Testis (tissue), 2 donors: ENCODE measurements at regions not wholly inside any gene's neighbourhood (a gene's known extent, or its start where the extent isn't known, plus 50 kb on each side); places are given as distances from the start of the nearest gene placed in this dataset.
A peak's percentile ranks its signal among the peaks of the same experiment; 100 is the strongest.

ENCODE experiments used
- DNase-seq: peaks from one replicate; pipeline ENCODE4 v3.0.0-alpha.2; 2019
- H3K27ac ChIP-seq, 2 donors: fragments of 200-600 bp; sonication (generic); one replicate each; pipeline ENCODE4 v1.5.1; 2019
- H3K27me3 ChIP-seq: fragments of 200-600 bp; sonication (generic); one replicate; pipeline ENCODE4 v1.5.1; 2019
- H3K36me3 ChIP-seq: fragments of 200-600 bp; sonication (generic); one replicate; pipeline ENCODE4 v1.5.1; 2017; ENCODE audit warnings: low read depth; ENCODE audit errors: missing control alignments
- H3K4me1 ChIP-seq: fragments of 200-600 bp; sonication (generic); one replicate; pipeline ENCODE4 v1.5.1; 2019
- H3K4me3 ChIP-seq, 2 donors: fragments of 200-600 bp; sonication (generic); one replicate each; pipeline ENCODE4 v1.5.1; 2017 to 2019
- H3K9me3 ChIP-seq: fragments of 200-600 bp; sonication (generic); one replicate; pipeline ENCODE4 v1.5.1; 2017
- POLR2A ChIP-seq: fragments of 450-650 bp; IDR thresholded peaks from one replicate; pipeline ENCODE4 v1.6.1; 2017; ENCODE audit warnings: antibody characterized with exemption, mild to moderate bottlenecking, moderate library complexity
- WGBS, 2 donors: methylation state at CpG; one replicate each; pipeline ENCODE4 v1.1.5; 2018; 5-methylcytosine and 5-hydroxymethylcytosine counted together
- intact Hi-C: fragments of 100-400 bp; cut with DNase I; formaldehyde crosslinking; loops from one replicate; pipeline ENCODE4 v1.15.1; 2023; ENCODE audit warnings: low total_unique reads
- TF ChIP-seq, protein P1 (sequence below), 3 experiments: fragments of 450-650 bp in 2 of 3; fragments of 200-600 bp in 1 of 3; sonication (generic) in 1 of 3; IDR thresholded peaks; one replicate each; pipeline ENCODE4 v1.5.1; 2016 to 2019; ENCODE audit warnings: antibody characterized with exemption in 3 of 3, mild to moderate bottlenecking in 2 of 3, moderate library complexity in 1 of 3

DNA sequence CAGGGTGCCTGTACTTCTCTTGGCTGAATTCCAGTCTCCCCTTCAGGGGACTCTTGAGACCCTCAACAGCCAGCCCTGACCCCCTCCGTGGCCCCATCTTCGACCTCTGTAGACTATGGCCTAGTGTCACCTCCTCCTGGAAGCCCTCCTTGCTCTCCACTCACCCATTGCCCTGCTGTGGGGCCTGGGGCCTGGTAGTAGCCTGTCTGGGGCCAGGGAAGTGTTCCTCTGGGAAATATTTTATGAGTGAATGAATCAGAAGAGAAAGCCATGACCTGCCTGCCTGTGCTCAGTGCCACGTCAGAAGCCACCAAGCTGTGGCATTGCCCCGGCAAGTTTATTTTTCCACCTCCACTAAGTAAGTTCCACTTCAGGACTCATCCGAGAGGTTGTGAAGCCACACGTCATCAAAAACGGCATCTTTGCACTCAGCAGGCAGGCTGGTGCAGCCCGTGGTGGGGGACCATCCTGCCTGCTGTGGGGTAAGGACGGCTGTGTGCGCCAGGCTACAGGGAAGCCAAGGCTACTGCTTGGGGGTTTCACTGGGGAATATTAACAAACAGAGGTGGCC is 59.6 kb upstream of the PPARA start:
- peaks cover 90% of the 10 kb centered on the region for H3K4me1 ChIP-seq
- no peaks in the 10 kb centered on the region for H3K27me3 ChIP-seq
- no peak for DNase-seq
- no peak overlapping the region for H3K4me3 ChIP-seq
- H3K27ac ChIP-seq, result peak overlapping the region; percentile 97 to 98
- H3K9me3 ChIP-seq, result no peaks in the 10 kb centered on the region
- 51 to 57% methylated on average over 10 of the region's 10 CpGs for WGBS, 2 donors
- no peak for TF ChIP-seq POLR2A
- TF ChIP-seq, protein P1, sequence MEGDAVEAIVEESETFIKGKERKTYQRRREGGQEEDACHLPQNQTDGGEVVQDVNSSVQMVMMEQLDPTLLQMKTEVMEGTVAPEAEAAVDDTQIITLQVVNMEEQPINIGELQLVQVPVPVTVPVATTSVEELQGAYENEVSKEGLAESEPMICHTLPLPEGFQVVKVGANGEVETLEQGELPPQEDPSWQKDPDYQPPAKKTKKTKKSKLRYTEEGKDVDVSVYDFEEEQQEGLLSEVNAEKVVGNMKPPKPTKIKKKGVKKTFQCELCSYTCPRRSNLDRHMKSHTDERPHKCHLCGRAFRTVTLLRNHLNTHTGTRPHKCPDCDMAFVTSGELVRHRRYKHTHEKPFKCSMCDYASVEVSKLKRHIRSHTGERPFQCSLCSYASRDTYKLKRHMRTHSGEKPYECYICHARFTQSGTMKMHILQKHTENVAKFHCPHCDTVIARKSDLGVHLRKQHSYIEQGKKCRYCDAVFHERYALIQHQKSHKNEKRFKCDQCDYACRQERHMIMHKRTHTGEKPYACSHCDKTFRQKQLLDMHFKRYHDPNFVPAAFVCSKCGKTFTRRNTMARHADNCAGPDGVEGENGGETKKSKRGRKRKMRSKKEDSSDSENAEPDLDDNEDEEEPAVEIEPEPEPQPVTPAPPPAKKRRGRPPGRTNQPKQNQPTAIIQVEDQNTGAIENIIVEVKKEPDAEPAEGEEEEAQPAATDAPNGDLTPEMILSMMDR (IDR thresholded peaks at IDR 0.05), result no peak
- no peaks in the 10 kb centered on the region for H3K36me3 ChIP-seq
- intact Hi-C loops, result no loop called here

DNA sequence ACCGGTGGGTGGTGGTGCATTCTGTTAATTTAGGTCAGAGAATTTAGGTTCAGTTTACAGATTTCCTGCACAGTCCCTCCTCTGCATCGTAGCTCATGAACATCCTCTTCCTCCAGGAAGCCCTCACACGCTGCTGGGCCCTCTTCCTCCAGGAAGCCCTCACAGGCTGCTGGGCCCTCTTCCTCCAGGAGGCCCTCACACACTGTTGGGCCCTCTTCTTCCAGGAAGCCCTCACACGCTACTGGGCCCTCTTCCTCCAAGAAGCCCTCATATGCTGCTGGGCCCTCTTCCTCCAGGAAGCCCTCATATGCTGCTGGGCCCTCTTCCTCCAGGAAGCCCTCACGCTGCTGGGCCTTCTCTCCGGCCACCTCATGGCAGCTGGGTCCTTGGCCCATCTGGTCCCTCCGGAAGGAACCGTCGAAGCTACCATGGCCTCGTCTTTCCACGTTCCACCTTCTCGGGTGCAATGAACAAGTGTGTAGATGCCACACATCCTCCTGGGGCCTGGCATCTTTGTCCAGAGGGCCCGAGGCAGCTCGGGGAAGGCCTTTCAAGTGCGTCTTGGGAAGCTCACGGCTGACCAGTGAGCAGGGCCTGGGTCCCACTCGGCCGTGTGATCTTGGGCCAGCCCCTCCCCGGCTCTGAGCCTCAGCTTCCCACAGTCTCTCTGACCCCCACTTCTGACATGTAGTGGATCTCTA is 58.9 kb upstream of the PPARA start:
- H3K4me3 ChIP-seq, result no peak overlapping the region
- WGBS, 2 donors, result 56% methylated on average over 18 to 19 of the region's 19 CpGs
- H3K9me3 ChIP-seq, result no peaks in the 10 kb centered on the region
- TF ChIP-seq, protein P1 (IDR thresholded peaks at IDR 0.05), result no peak
- no peak for TF ChIP-seq POLR2A
- no peak for DNase-seq
- H3K4me1 ChIP-seq, result peaks cover 84% of the 10 kb centered on the region
- no peaks in the 10 kb centered on the region for H3K36me3 ChIP-seq
- intact Hi-C loops, result no loop called here
- H3K27ac ChIP-seq, result peak overlapping the region; percentile 97 to 98
- H3K27me3 ChIP-seq, result no peaks in the 10 kb centered on the region

DNA sequence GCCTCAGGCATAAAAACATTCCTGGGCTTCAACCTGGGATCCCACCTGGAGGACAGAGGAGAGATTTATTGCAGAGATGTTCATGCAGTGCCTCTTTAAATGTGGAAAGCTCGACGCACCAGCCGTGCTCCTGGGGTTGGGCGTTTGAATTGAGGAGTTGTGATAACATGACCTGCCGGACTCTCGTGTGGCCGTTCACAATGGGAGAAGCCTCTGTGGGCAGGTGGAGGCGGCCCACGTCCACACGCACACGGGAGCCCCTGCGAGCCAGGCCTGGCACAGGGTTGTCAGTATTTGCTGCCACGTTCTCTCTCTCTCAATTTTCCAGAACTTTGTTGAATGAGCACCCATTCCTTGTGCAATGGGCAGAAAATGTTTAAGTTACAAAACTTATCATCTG is 58.3 kb upstream of the PPARA start:
- TF ChIP-seq, protein P1 (IDR thresholded peaks at IDR 0.05), result no peak
- TF ChIP-seq POLR2A, result no peak
- 31 to 52% methylated on average over 13 of the region's 13 CpGs for WGBS, 2 donors
- DNase-seq, result no peak
- Histone ChIP-seq H3K9me3 (no peaks in the 10 kb centered on the region), H3K27me3 (no peaks in the 10 kb centered on the region), H3K36me3 (no peaks in the 10 kb centered on the region), H3K4me1 (peaks cover 84% of the 10 kb centered on the region), H3K4me3 (no peak overlapping the region), H3K27ac (peak overlapping the region in 1 of 2 donors; percentile 98)
- intact Hi-C loops, result no loop called here

DNA sequence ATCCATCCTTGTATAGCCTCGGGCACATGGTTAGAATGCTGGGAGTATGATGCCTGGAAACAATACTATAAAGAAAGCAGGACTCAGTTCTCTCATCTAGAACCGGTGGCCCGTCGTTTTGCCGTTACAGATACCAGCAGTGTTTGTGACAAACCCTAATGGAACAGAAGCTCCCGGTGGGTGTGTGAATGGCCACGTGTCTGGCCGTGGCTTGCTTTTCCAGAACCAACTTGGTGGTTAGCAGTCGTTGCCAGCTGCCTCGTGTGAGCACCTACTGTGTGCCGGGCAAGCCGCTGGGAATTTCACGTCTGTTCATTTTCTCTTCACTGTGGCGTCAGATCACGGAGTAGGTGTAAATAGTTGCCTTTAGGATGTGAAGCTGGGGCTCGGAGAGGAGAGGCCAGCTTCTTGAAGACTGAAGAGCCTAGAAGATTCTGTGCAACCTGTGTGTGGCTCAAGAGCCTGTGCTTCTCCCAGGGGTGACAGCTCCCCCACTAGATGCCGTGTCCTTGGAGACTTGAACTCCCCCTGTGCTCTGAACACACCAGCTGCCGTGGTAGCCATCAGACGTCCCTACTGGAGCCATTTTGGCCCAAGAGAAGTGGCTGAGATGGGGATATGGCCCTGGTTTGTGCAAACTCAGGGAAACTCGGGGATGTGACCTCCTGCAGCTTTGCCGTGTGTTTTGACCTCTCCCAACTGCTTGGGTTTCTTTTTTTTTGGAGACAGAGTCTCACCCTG is 57.5 kb upstream of the PPARA start:
- Histone ChIP-seq H3K4me3 (no peak overlapping the region), H3K36me3 (no peaks in the 10 kb centered on the region), H3K9me3 (no peaks in the 10 kb centered on the region), H3K27me3 (no peaks in the 10 kb centered on the region), H3K4me1 (peaks cover 85% of the 10 kb centered on the region), H3K27ac (peak overlapping the region; percentile 15 to 98)
- TF ChIP-seq, protein P1 (IDR thresholded peaks at IDR 0.05), result no peak
- no peak for TF ChIP-seq POLR2A
- DNase-seq, result no peak
- intact Hi-C loops, result no loop called here
- 45 to 61% methylated on average over 19 to 21 of the region's 21 CpGs for WGBS, 2 donors
